Activated naive CD4-positive, alpha-beta T cell (primary cell): ENCODE measurements at regions not wholly inside any gene's neighbourhood (a gene's known extent, or its start where the extent isn't known, plus 50 kb on each side); places are given as distances from the start of the nearest gene placed in this dataset.
"Not testable (repeated sequence)": the region's sequence is repeated elsewhere in the genome, so short reads cannot be mapped to it uniquely, and the experiment has no call there.

Experiments used
- DNase-seq, 4 experiments: peaks; one replicate each; lab custom pipeline; 2025; lab: John Stamatoyannopoulos, UW

DNA sequence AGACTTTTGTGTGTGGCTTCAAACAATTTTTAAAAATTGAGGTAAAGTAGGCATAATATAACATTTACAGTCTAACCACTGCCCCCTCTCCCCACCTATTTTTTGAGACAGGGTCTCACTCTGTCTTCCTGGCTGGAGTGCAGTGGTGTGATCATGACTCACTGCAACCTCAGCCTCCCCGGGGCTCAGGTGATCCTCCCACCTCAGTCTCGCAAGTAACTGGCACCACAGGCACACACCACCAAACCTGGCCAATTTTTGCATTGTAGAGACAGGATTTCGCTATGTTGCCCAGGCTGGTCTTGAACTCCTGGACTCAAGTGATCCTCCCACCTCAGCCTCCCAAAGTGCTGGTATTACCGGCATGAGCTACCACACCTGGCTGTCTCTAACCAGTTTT, 161.8 kb downstream of the GOSR1 start:
- not testable (repeated sequence) for DNase-seq

DNA sequence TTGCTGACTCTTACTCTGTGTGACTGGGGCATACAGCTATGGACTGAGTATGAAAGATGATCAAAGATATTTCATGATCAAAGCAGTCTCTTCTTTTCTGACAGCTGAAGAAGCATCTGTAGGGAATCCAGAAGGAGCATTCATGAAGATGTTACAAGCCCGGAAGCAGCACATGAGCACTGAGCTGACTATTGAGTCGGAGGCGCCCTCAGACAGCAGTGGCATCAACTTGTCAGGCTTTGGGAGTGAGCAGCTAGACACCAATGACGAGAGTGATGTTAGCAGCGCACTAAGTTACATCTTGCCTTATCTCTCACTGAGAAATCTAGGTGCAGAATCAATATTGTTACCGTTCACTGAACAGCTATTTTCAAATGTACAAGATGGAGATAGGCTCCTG, 154.4 kb downstream of the GOSR1 start:
- DNase-seq, result not testable (repeated sequence)

DNA sequence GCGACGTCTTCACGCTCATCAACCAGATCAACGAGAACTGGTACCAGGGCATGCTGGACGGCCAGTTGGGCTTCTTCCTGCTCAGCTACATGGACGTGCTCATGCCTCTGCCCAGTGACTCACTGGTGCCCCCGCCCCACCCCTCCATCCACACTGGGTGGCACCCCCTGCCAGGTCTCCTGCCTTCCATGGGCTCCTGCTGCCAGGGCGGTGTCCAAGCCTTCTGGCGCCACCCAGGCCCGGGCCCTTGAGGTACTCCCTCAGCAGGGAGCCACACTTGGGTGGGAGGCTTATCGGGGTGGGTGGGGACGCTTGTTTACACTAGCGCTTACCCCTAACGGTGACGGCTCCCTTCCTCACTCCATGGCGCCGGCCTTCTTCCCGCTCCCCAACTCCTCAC, 148.2 kb downstream of the GOSR1 start:
- DNase-seq, result not testable (repeated sequence)

DNA sequence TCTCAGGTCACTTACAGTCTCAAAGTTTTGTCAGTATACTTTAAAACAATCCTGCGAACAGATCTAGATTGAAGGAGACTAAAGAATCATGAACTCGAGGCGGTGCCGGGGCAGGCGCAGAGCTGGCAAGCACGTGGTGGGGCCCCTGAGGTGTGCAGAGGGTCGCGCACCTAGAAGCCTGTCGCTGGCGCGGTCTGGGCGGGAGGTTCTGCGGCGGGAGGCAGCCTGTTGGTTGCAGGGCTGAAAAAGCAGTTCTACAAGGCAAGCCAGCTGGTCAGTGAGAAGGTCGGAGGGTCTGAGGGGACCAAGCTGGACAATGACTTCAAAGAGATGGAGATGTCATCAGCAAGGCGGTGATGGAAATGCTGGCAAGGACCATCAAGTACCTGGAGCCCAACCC, 147.0 kb downstream of the GOSR1 start:
- DNase-seq, result not testable (repeated sequence)

DNA sequence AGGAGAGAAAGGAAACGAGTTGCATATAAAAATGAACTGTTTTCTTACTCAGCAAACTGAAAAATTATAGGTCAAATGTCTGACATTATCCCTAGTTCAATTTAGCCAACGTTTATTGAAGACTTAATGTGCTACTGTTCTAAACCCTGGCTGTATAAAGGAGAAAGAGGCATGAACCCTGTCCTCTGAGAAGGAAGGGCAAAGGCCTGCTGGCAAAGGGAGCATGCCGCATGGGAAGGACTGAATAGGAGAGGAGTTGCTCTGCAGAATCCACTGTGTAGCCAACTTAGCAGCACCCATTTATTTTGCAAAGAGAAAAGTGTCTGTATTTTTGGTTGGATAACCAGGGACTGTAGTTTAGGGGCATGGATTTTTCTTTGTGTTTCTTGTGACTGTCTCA, 132.5 kb downstream of the GOSR1 start:
- DNase-seq, result not testable (repeated sequence)

DNA sequence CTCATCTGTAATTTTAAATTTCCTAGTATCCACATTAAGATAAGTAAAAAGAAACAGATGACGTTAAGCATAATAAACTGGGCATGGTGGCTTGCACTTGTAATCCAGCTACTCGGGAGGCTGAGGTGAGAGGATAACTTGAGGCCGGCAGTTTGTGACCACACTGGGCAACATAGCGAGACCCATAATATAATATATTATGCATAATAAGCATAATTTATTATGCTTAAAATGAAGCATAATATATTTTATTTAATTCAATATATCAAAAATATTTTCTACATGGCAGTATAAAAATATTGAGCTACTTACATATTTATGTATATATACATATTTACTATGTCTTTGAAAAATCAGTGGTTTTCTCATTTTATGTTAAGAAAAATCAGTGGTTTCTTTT, 128.3 kb downstream of the GOSR1 start:
- no peak for DNase-seq

DNA sequence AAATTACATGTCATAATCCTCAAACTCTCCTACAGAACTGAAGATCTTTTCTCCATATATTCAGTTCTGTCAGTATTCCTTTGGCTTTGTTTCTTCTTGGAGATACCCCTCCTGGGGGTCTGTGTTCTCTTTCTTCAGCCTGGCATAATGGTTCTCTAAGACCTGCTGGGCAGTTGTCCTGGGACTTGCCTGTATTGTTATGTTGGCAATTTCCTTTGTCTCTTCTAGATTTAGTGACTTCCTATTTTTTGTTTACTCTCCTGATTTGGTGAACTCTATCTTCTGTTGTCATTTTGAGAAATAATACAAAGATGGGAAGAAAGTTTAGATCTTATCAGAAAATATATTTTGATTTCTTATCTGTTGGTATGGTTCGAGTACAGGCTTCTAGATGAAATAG, 127.8 kb downstream of the GOSR1 start:
- no peak for DNase-seq

DNA sequence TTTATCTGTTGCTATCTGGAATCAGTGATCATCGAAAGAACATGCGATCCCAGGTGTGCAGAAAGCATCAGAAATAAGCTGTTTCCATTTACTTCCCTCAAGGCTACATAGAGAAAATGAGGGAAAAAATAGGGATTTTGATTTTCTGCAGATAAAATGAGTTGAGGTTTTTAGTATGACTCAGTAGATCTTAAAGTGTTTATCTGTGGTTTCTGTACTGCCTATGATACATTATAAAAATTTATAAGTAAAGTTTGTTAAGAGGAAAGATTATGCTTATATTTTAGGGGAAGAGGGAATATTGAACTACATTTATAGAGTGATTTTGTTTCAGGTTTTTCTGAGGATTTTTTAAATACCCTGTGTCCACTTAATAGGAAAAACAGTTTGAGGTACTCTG, 125.2 kb downstream of the GOSR1 start:
- DNase-seq, result not testable (repeated sequence)

DNA sequence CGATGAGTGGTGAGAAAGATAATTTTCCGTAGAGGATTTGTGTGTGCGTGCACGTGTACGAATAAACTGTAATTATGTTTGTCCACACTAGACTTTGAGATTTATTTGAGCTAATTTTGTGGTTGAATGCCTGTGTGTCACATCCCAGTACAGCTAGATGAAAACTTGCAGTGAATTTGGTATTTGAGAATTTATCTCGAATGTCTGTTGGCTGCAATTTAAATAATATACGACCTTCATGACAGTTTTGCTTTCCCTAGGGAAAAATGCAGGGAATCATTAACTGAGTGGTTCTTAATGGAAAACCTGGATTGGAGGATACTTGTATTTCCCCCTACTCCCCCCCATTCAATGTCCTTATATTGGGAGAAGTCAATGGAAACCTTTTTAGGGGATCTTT, 124.8 kb downstream of the GOSR1 start:
- DNase-seq, result not testable (repeated sequence)

DNA sequence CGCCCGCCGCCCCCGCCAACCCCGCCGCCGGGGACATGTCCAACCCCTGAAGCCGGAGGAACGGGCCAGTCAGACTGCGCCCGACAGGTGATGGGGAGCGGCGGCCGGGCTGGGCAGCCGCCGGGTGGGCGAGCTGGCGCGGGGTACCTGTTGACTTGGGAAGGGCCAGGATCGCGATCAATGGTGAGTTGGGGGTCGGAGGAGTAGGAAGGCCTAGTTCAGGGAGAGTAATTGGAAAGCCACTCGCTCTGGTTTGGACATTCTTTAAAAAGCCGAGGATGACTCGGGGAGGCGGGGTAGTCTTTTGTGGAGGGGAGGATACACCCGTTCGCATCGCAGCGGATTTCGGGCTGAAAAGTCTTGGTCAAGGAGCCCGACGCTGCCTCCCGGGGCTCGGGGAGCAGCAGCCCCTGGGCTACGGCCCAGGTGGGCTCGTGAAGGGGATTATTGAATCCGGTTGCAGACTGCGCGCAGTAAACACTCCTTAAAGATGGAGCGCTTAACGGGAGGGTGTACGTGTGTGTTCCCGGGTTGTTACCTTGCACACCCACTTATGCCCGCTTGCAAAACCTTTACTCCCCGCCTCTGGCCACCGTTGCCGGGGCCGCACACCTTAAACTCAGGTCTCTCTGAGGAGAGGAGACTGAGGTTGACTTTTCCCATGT, 123.8 kb downstream of the GOSR1 start:
- no peak for DNase-seq

DNA sequence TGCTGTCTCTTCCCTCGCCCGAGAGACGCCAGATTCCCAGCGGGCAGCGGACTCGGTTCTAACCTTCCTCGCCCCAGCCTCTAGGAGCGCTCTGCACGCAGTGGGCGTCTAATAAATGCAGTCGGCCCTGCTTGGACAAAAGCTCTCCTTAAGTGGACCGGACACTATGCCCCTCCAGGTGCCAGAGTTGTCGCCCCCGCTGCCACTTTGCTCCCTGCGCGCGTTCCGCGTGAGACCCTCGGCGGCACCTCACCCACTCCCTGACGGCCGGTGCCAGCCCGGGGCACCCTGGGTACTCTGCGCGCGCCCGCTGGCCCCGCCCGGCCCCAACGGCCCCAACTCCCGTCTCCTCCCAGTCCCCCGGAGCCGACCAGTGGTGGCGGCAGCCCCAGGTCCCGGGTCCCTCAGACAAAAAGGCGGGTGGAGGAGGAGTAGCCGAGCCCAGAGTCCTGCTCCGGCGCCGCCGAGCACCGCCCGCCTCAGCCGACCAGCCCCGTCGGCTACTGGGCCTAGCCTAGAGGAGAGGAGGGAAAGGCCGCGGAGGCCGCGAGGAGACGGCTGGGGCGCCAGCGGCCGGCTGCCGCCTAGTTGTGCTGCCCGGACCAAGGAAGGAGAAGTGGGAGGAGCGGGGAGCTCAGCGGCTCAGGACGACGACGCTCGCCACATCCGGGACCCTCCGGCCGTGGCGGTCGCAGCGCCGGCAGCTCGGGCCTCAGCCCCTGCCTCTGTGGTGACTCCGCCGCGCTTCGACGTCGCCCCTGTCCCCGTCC, 123.0 kb downstream of the GOSR1 start:
- peak in 3 of 4 experiments; percentile 29 to 35 (median 31) for DNase-seq

DNA sequence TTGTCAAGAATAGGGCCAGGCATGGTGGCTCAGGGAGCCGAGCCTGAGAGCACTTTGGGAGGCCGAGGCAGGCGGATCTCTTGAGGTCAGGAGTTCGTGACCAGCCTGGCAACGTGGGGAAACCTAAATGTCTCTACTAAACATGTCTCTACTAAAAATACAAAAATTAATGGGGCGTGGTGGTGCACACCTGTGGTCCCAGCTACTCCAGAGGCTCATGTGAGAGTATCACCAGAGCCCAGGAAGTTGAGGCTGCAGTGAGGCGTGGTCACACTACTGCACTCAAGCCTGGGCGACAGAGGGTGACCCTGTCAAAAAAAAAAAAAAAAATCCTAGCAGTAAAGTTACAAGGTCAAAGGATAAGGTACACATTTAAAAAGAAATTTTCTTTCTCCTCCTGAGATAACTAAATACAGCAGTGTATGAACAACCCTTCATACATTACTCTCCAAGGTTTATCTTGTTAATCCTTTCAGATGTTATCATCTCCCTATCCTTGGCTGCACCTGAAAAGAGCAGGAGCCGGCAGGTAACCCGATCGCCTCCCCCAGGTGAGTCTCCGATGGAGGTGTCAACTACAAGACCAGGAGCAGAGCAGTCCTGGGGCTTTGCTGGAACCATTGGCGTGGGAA, 122.3 kb downstream of the GOSR1 start:
- DNase-seq, result no peak

DNA sequence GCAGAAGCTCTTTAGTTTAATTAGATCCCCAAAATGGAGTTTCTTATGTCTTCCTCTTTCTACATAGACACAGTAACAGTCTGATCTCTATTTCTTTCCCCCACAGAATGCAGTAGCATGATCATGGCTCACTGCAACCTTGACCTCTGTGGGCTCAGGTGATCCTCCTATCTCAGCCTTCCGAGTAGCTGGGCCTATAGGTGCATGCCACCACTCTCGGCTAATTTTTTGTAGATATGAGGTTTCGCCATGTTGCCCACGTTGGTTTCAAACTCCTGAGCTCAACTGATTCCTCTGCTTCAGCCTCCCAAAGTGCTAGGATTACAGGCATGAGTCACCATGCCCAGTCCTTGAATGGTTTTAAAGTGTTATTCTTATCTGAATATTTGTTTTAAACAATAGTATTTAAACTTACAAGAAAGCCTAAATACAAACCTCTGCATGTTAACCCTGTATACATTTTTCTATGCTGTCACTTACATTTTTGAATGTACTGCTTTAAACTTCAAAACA, 120.6 kb downstream of the GOSR1 start:
- DNase-seq, result no peak

DNA sequence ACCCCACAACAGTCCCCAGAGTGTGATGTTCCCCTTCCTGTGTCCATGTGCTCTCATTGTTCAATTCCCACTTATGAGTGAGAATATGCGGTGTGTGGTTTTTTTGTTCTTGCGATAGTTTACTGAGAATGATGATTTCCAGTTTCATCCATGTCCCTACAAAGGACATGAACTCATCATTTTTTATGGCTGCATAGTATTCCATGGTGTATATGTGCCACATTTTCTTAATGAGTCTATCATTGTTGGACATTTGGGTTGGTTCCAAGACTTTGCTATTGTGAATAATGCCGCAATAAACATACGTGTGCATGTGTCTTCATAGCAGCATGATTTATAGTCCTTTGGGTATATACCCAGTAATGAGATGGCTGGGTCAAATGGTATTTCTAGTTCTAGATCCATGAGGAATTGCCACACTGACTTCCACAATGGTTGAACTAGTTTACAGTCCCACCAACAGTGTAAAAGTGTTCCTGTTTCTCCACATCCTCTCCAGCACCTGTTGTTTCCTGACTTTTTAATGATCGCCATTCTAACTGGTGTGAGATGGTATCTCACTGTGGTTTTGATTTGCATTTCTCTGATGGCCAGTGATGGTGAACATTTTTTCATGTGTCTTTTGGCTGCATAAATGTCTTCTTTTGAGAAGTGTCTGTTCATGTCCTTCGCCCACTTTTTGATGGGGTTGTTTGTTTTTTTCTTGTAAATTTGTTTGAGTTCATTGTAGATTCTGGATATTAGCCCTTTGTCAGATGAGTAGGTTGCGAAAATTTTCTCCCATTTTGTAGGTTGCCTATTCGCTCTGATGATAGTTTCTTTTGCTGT, 120.0 kb downstream of the GOSR1 start:
- not testable (repeated sequence) for DNase-seq

DNA sequence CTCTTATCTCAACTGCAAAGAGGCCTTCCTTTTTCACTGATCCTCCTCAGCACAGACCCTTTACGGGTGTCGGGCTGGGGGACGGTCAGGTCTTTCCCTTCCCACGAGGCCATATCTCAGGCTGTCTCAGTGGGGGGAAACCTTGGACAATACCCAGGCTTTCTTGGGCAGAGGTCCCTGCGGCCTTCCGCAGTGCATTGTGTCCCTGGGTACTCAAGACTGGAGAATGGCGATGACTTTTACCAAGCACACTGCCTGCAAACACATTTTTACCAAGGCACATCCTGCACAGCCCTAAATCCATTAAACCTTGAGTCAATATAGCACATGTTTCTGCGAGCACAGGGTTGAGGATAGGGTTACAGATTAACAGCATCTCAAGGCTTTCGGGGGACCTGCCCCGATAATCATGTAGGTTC, 117.8 kb downstream of the GOSR1 start:
- DNase-seq, result not testable (repeated sequence)

DNA sequence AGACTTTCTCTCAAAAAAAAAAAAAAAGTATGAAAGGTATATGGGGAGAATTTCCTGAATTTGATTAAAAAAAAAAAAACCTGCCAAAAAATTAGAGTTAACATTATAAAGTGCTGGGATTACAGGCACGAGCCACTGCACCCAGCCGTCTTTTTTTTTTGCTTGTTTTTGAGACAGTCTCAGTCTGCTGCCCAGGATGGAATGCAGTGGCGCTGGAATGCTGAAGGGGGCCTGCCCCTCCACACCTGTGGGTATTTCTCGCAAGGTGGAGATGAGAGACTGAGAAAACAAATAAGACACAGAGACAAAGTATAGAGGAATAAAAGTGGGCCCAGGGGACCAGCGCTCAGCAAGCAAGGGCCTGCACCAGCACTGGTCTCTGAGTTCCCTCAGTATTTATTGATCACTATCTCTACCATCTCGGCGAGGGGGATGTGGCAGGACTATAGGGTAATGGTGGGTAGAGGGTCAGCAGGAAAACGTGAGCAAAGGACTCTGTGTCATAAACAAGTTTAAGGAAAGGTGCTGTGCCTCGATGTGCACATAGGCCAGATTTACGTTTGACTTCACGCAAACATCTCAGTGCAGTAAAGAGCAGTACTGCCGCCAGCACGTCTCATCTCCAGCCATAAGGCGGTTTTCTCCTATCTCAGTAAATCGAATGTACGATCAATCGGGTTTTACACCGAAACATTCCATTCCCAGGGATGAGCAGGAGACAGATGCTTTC, 117.2 kb downstream of the GOSR1 start:
- no peak for DNase-seq

DNA sequence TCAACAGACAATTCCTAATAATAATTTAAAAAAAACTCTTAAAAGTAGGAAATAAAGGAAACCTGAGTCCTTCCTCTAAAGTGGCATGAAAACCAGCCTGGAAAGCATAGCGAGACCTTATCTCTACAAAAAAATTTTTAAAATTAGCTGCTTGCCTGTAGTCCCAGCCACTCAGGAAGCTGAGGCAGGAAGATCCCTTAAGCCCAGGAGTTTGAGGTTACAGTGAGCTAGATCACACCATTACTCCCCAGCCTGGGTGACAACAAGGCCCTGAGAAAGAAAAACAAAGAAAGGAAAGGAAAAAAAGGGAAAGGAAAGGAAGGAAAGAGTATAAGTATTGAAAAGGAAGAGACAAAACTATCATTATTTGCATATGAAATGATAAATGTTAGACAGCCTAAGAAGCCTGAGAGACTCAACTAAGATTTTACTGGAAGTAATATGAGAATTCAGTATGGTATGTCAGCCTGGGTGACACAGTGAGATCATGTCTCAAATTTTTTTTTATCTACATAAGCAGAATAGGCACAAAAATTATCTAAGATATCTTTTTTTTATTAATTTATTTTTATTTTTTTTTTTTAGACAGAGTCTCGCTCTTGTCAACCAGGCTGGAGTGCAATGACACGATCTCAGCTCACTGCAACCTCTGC, 113.0 kb downstream of the GOSR1 start:
- DNase-seq, result no peak

DNA sequence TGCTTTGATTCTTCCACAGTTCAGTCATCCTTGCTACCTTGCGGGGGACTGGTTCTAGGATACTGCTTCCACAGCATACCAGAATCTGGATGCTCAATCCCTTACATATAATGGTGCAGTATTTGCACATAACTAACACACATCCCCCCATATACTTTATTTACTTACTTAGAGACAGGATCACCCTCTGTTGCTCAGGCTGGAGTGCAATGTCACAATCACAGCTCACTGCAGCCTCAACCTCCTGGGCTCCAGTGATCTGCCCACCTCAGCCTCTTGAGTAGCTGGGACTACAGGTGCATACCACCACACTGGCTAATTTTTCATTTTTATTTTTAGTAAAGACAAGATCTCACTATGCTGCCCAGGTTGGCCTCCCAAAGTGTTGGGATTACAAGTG, 112.2 kb downstream of the GOSR1 start:
- no peak for DNase-seq

DNA sequence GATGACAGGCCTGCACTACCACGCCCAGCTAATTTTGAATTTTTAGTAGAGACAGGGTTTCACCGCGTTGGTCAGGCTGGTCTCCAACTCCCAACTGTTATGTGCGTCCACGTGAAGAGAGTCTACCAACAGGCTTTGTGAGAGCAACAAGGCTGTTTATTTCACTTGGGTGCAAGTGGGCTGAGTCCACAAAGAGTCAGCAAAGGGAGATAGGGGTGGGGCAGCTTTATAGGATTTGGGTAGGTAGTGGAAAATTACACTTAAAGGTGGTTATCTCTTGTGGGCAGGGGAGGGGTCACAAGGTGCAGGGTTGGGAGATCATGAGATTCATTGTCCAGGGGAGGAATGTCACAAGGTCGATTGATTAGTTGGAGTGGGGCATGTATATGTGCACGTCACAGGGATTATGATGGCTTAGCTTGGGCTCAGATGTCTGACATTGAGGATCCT, 111.6 kb downstream of the GOSR1 start:
- DNase-seq, result no peak

DNA sequence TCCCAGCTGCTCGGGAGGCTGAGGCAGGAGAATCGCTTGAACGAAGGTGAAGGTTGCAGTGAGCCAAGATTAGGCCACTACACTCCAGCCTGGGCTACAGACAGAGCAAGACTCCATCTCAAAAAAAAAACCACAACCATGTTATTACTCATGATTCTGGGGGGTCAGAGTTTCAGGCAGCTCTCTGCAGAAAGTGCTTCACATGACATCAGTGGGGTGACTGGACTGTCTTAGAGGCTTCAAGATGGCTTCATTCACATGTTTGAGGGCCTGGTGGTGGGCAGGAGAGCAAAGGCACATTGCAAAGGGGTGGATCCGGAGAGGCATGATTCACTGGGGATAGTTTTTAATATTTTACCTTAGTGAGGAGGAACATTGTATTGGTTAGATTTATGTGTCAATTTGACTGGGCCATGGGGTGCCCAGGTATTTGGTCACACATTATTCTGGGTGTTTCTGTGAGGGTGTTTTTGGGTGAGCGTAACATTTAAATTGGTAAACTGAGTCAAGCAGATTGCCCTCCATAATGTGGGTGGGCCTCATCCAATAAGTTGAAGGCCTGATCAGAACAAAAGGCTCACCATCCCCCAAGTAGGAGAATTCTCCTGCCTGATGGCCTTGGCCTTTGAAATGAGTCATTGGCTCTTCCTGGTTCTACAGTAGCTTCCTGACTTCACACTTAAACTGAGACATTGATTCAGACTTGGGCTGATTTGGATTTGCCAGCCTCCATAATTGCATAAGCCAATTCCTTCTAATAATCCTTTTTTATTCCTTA, 109.8 kb downstream of the GOSR1 start:
- DNase-seq, result no peak
